KMS-11 (cell line): ENCODE measurements at regions not wholly inside any gene's neighbourhood (a gene's known extent, or its start where the extent isn't known, plus 50 kb on each side); places are given as distances from the start of the nearest gene placed in this dataset.

Source experiments
- H2AFZ ChIP-seq: fragments of 200-600 bp; sonication (generic); 2 replicates; pipeline ENCODE4 v1.6.1; 2016; ENCODE audit warnings: antibody characterized with exemption, mixed run types, low read depth
- H3K27ac ChIP-seq: fragments of 200-600 bp; sonication (generic); 2 replicates; pipeline ENCODE4 v1.6.1; 2016; ENCODE audit warnings: mild to moderate bottlenecking, mixed run types
- H3K27me3 ChIP-seq: fragments of 200-600 bp; sonication (generic); 2 replicates; pipeline ENCODE4 v1.6.1; 2017; ENCODE audit warnings: mild to moderate bottlenecking, low read depth, mixed run types, moderate library complexity; ENCODE audit not compliant: insufficient read depth
- H3K36me3 ChIP-seq: fragments of 200-600 bp; sonication (generic); 2 replicates; pipeline ENCODE4 v1.6.1; 2017; ENCODE audit warnings: mild to moderate bottlenecking, mixed run types; ENCODE audit not compliant: insufficient read depth
- H3K4me1 ChIP-seq: fragments of 200-600 bp; sonication (generic); 2 replicates; pipeline ENCODE4 v1.6.1; 2016; ENCODE audit warnings: mild to moderate bottlenecking, low read depth, mixed run types; ENCODE audit not compliant: poor library complexity, severe bottlenecking
- H3K4me2 ChIP-seq: fragments of 200-600 bp; sonication (generic); 2 replicates; pipeline ENCODE4 v1.7.0; 2016; ENCODE audit warnings: mild to moderate bottlenecking, mixed run types
- H3K4me3 ChIP-seq: fragments of 200-600 bp; sonication (generic); IDR thresholded peaks from 2 replicates; pipeline ENCODE4 v1.6.1; 2017; ENCODE audit warnings: low read depth, low read length, mixed read lengths; ENCODE audit not compliant: insufficient read depth
- H3K79me2 ChIP-seq: fragments of 200-600 bp; sonication (generic); 2 replicates; pipeline ENCODE4 v1.6.1; 2016; ENCODE audit warnings: low read depth, mixed run types; ENCODE audit not compliant: insufficient read depth
- H3K9ac ChIP-seq: fragments of 200-600 bp; sonication (generic); 2 replicates; pipeline ENCODE4 v1.6.1; 2016; ENCODE audit warnings: mild to moderate bottlenecking, mixed run types
- H4K20me1 ChIP-seq: fragments of 200-600 bp; sonication (generic); 2 replicates; pipeline ENCODE4 v1.6.1; 2016; ENCODE audit warnings: mild to moderate bottlenecking, mixed run types; ENCODE audit not compliant: insufficient read depth
- CTCF ChIP-seq: fragments of 200-600 bp; sonication (generic); conservative IDR thresholded peaks from 2 replicates; pipeline ENCODE4 v1.6.1; 2017; ENCODE audit warnings: low read depth, mild to moderate bottlenecking, antibody characterized with exemption, low read length, moderate library complexity, mixed read lengths

GRCh38 chr5:13403351-13403750 lies 541.1 kb downstream of the DNAH5 start:
- no peaks in the 10 kb centered on the region for H3K27me3 ChIP-seq
- no peak overlapping the region for H3K27ac ChIP-seq
- no peak overlapping the region for H3K4me3 ChIP-seq
- no peak overlapping the region for H2AFZ ChIP-seq
- H3K79me2 ChIP-seq: no peaks in the 10 kb centered on the region
- no peaks in the 10 kb centered on the region for H3K4me1 ChIP-seq
- H4K20me1 ChIP-seq: no peaks in the 10 kb centered on the region
- TF ChIP-seq CTCF: no peak
- H3K9ac ChIP-seq: no peak overlapping the region
- no peak overlapping the region for H3K4me2 ChIP-seq
- H3K36me3 ChIP-seq: no peaks in the 10 kb centered on the region

GRCh38 chr5:13385066-13385465 lies 559.4 kb downstream of the DNAH5 start:
- H4K20me1 ChIP-seq: no peaks in the 10 kb centered on the region
- no peak overlapping the region for H3K27ac ChIP-seq
- no peaks in the 10 kb centered on the region for H3K27me3 ChIP-seq
- no peak overlapping the region for H2AFZ ChIP-seq
- H3K4me1 ChIP-seq: no peaks in the 10 kb centered on the region
- no peak overlapping the region for H3K9ac ChIP-seq
- no peak for TF ChIP-seq CTCF
- no peaks in the 10 kb centered on the region for H3K79me2 ChIP-seq
- H3K4me2 ChIP-seq: no peak overlapping the region
- H3K36me3 ChIP-seq: no peaks in the 10 kb centered on the region
- H3K4me3 ChIP-seq: no peak overlapping the region

- TF ChIP-seq CTCF: no peak
- no peak overlapping the region for H3K4me2 ChIP-seq
- no peak overlapping the region for H3K27ac ChIP-seq
- no peaks in the 10 kb centered on the region for H3K4me1 ChIP-seq
- no peak overlapping the region for H3K9ac ChIP-seq
- H4K20me1 ChIP-seq: no peaks in the 10 kb centered on the region
- H3K4me3 ChIP-seq: no peak overlapping the region
- H3K79me2 ChIP-seq: no peaks in the 10 kb centered on the region
- H3K27me3 ChIP-seq: no peaks in the 10 kb centered on the region
- H2AFZ ChIP-seq: no peak overlapping the region
- H3K36me3 ChIP-seq: no peaks in the 10 kb centered on the region
Measured at GRCh38 chr5:13382232-13382631, 562.3 kb downstream of the DNAH5 start.

- no peaks in the 10 kb centered on the region for H3K79me2 ChIP-seq
- H3K4me2 ChIP-seq: no peak overlapping the region
- H4K20me1 ChIP-seq: no peaks in the 10 kb centered on the region
- no peak overlapping the region for H2AFZ ChIP-seq
- TF ChIP-seq CTCF: no peak
- H3K4me1 ChIP-seq: no peaks in the 10 kb centered on the region
- no peak overlapping the region for H3K9ac ChIP-seq
- no peaks in the 10 kb centered on the region for H3K36me3 ChIP-seq
- H3K4me3 ChIP-seq: no peak overlapping the region
- H3K27me3 ChIP-seq: no peaks in the 10 kb centered on the region
- no peak overlapping the region for H3K27ac ChIP-seq
Measured at GRCh38 chr5:13378091-13378490, 566.4 kb downstream of the DNAH5 start.

GRCh38 chr5:13359344-13359743 lies 585.1 kb downstream of the DNAH5 start:
- H3K27me3 ChIP-seq: no peaks in the 10 kb centered on the region
- no peaks in the 10 kb centered on the region for H3K36me3 ChIP-seq
- no peaks in the 10 kb centered on the region for H3K4me1 ChIP-seq
- H3K27ac ChIP-seq: no peak overlapping the region
- TF ChIP-seq CTCF: no peak
- no peaks in the 10 kb centered on the region for H3K79me2 ChIP-seq
- no peaks in the 10 kb centered on the region for H4K20me1 ChIP-seq
- H2AFZ ChIP-seq: no peak overlapping the region
- H3K4me3 ChIP-seq: no peak overlapping the region
- no peak overlapping the region for H3K9ac ChIP-seq
- no peak overlapping the region for H3K4me2 ChIP-seq
